ENCODE measurements at regions not wholly inside any gene's neighbourhood (a gene's known extent, or its start where the extent isn't known, plus 50 kb on each side); places are given as distances from the start of the nearest gene placed in this dataset.

DNA sequence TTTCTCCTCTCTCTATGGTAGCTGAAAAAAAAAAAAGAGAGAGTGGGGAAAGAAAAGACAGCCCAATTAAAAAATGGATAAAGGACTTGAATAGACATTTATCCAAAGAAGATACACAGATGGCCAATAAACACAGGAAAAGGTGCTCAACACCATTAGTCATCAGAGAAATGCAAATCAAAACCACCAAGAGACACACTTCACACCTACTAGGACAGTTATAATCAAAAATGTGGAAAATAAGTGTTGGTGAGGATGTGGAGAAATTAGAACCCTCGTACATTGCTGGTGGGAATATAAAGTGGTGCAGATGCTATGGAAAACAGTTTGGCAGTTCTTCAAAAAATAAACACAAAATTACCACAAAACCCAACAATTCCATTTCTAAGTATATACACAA is 172.4 kb upstream of the GRIN2B start:
- TF ChIP-seq, protein P1, sequence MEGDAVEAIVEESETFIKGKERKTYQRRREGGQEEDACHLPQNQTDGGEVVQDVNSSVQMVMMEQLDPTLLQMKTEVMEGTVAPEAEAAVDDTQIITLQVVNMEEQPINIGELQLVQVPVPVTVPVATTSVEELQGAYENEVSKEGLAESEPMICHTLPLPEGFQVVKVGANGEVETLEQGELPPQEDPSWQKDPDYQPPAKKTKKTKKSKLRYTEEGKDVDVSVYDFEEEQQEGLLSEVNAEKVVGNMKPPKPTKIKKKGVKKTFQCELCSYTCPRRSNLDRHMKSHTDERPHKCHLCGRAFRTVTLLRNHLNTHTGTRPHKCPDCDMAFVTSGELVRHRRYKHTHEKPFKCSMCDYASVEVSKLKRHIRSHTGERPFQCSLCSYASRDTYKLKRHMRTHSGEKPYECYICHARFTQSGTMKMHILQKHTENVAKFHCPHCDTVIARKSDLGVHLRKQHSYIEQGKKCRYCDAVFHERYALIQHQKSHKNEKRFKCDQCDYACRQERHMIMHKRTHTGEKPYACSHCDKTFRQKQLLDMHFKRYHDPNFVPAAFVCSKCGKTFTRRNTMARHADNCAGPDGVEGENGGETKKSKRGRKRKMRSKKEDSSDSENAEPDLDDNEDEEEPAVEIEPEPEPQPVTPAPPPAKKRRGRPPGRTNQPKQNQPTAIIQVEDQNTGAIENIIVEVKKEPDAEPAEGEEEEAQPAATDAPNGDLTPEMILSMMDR (conservative IDR thresholded peaks at IDR 0.05; ENCODE audit: low read length), result no peak
- TF ChIP-seq EZH2phosphoT487 (IDR thresholded peaks at IDR 0.05; ENCODE audit: borderline replicate concordance, low read depth, low read length), result no peak
